ENCODE measurements at regions not wholly inside any gene's neighbourhood (a gene's known extent, or its start where the extent isn't known, plus 50 kb on each side); places are given as distances from the start of the nearest gene placed in this dataset.

- no peak for DNase-seq
- Histone ChIP-seq H4K20me1 (ENCODE audit: control insufficient read depth, insufficient read depth, insufficient read length) (no peaks in the 10 kb centered on the region), H4K91ac (ENCODE audit: insufficient read length, low read depth, low read length) (no peak overlapping the region), H3K4ac (ENCODE audit: low read depth, low read length) (no peak overlapping the region), H3K27ac (ENCODE audit: insufficient read length, low read depth, low read length) (no peak overlapping the region), H2AFZ (ENCODE audit: low read length) (no peak overlapping the region), H2BK5ac (ENCODE audit: insufficient read length, low read length) (no peak overlapping the region), H4K8ac (replicated peaks; ENCODE audit: insufficient read length, low read depth, low read length) (no peak overlapping the region), H2BK20ac (ENCODE audit: low read depth, low read length, poor library complexity, severe bottlenecking) (no peak overlapping the region), H3K9me3 (ENCODE audit: control insufficient read depth, low read depth, low read length) (no peaks in the 10 kb centered on the region), H4K5ac (ENCODE audit: insufficient read length, low read depth, low read length) (no peak overlapping the region), H3K4me1 (ENCODE audit: insufficient read depth, low read length) (no peaks in the 10 kb centered on the region), H3K18ac (ENCODE audit: insufficient read length, low read depth, low read length) (no peak overlapping the region), H2BK120ac (ENCODE audit: low read depth, low read length, poor library complexity, severe bottlenecking) (no peak overlapping the region), H3K4me2 (ENCODE audit: insufficient read depth, insufficient read length, low read length) (no peak overlapping the region), H3K27me3 (ENCODE audit: insufficient read depth, low read length) (no peaks in the 10 kb centered on the region), H3K56ac (ENCODE audit: insufficient read length, low read depth, low read length) (no peak overlapping the region), H3K23ac (ENCODE audit: insufficient read length, low read depth, low read length) (no peak overlapping the region), H3K9ac (ENCODE audit: extremely low read depth, insufficient read length, low read length) (no peak overlapping the region), H3K79me1 (ENCODE audit: insufficient read depth, low read depth, low read length, poor library complexity, severe bottlenecking) (no peaks in the 10 kb centered on the region), H2AK5ac (ENCODE audit: insufficient read length, low read length) (no peak overlapping the region), H3K79me2 (ENCODE audit: insufficient read depth, low read length) (no peaks in the 10 kb centered on the region), H2BK12ac (ENCODE audit: insufficient read length, low read depth, low read length) (no peak overlapping the region), H3K23me2 (ENCODE audit: insufficient read length, low read depth, low read length, poor library complexity, severe bottlenecking) (no peaks in the 10 kb centered on the region), H3K14ac (ENCODE audit: insufficient read depth, low read length) (no peak overlapping the region), H2BK15ac (ENCODE audit: low read depth, low read length) (no peak overlapping the region), H3T11ph (ENCODE audit: low read length) (no peak overlapping the region)
- no CpG with 5 or more reads among the region's 12 CpGs for WGBS (ENCODE audit: extremely low coverage, insufficient read length, low lambda C conversion rate)
- no peaks in the 10 kb centered on the region for H3K36me3 Mint-ChIP-seq (ENCODE audit: insufficient read depth in 1 of 3, low read depth in 3 of 3)
- no peak overlapping the region for H3K4me3 Mint-ChIP-seq
- TF ChIP-seq CTCF (conservative IDR thresholded peaks at IDR 0.05) = no peak
- no peak overlapping the region for H3K27ac Mint-ChIP-seq
- H3K9me3 Mint-ChIP-seq = no peaks in the 10 kb centered on the region
- H3K4me1 Mint-ChIP-seq = peaks cover 4 to 9% of the 10 kb centered on the region in 2 experiments; a peak in 3 of 4 replicates
- H3K27me3 Mint-ChIP-seq (ENCODE audit: low read depth) = no peaks in the 10 kb centered on the region
Observed at GRCh38 chr10:1923998-1924397, 186.7 kb upstream of the ADARB2 start.
